HAP-1 (cell line): ENCODE measurements at regions not wholly inside any gene's neighbourhood (a gene's known extent, or its start where the extent isn't known, plus 50 kb on each side); places are given as distances from the start of the nearest gene placed in this dataset.

ENCODE experiments used
- DNase-seq, 2 experiments: peaks; one replicate each; pipeline ENCODE4 v3.0.0-alpha.2; 2016 to 2020; ENCODE audit warnings: low spot score in 2 of 2
- H3K27me3 ChIP-seq: fragments of 250-450 bp; sonication (Bioruptor Pico); 2 replicates; pipeline ENCODE4 v1.5.1; 2020; ENCODE audit warnings: low read depth, mild to moderate bottlenecking, moderate library complexity
- H3K36me3 ChIP-seq: fragments of 250-450 bp; sonication (Bioruptor Pico); replicated peaks from 2 replicates; pipeline ENCODE4 v1.5.1; 2020; ENCODE audit warnings: mild to moderate bottlenecking
- H3K4me1 ChIP-seq: fragments of 250-450 bp; sonication (Bioruptor Pico); 2 replicates; pipeline ENCODE4 v1.5.1; 2020; ENCODE audit warnings: mild to moderate bottlenecking
- H3K4me3 ChIP-seq: fragments of 250-450 bp; sonication (Bioruptor Pico); 2 replicates; pipeline ENCODE4 v1.5.1; 2020; ENCODE audit warnings: mild to moderate bottlenecking, moderate library complexity
- H3K9me3 ChIP-seq: fragments of 250-450 bp; sonication (Bioruptor Pico); 2 replicates; pipeline ENCODE4 v1.5.1; 2020; ENCODE audit warnings: mild to moderate bottlenecking, moderate library complexity
- in situ Hi-C: fragments of 300-500 bp; cut with MboI; formaldehyde crosslinking; loops from 3 replicates; pipeline ENCODE4 v1.14.3; 2020; ENCODE audit warnings: low sequenced_read_pairs, inconsistent platforms, mixed read lengths

DNA sequence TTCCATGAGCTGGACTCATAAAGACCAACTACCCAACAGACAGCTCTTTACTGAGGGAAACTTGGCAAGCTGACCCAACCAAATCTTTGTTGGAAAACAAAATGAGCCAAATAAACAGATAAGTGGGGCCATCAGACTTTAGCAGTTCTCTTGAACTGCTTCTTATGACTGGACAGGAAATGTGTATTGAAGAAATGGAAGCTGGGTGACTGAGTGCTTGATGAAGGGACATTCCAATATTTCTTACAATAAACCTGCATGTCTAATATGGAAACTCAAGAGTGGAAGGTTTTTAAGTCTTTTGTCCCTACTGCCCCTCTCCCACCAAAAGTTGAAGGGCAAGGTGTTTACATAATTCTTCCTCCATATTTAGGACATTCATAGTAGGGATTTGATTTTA, 218.8 kb upstream of the NR4A3 start:
- DNase-seq, result no peak
- in situ Hi-C loops, result no loop called here
- H3K36me3 ChIP-seq, result no peaks in the 10 kb centered on the region
- H3K9me3 ChIP-seq, result no peaks in the 10 kb centered on the region
- H3K4me3 ChIP-seq, result no peak overlapping the region
- H3K4me1 ChIP-seq, result no peaks in the 10 kb centered on the region
- H3K27me3 ChIP-seq, result no peaks in the 10 kb centered on the region

DNA sequence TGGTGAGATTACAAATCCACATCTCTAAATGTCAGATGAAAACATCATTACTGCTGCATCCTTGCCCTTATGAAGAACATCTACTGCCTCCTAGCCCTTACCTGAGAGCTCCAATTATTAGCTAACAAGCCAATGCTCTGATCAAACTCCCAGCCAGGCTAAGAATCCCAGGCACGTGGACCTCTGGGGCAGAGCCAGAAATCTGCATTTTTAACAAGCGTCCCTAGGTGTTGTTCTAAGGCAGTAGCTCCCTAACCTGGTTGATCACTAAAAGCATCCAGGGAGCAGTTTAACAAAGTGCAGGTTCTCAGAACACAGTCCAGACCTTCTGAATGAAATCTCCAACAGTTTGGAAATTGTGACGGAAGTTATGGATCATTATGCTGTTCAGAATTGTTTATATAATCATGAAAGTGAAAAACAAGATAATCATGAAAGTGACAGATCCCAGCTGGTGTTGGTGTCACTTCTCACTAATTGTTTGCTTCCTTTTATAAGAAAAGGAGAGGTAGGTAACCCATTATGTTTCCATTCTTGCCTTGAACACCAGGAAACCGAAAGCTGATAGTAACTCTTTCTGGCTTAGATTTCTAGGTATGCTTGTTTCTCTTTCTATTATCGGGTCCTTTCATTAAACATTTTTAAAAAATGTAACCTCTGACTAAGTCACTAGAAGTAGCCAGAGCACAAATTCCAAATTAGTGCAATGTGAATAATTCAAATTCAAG, 216.5 kb upstream of the NR4A3 start:
- no peaks in the 10 kb centered on the region for H3K4me1 ChIP-seq
- H3K4me3 ChIP-seq, result no peak overlapping the region
- no peak for DNase-seq
- no peaks in the 10 kb centered on the region for H3K9me3 ChIP-seq
- H3K36me3 ChIP-seq, result no peaks in the 10 kb centered on the region
- in situ Hi-C loops, result no loop called here
- no peaks in the 10 kb centered on the region for H3K27me3 ChIP-seq

DNA sequence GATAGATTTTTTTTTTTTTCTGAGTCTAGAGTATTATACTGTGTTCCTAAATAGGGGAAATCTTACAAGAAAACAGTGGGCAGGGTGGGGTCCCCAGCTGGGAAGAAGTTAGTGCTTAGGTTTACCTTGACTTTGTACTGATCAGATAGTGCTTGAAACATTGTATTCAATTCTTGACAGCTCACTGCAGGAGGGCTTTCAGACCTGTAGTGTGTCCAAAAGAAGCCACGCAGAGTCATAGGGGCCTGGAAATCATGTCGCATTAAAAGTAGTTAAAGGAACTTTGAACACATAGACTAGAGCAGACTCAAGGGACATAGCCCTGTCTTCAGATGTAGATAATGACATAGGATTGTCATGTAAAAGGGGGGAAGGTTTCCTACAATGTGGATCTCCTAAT, 215.4 kb upstream of the NR4A3 start:
- DNase-seq, result no peak
- in situ Hi-C loops, result no loop called here
- Histone ChIP-seq H3K9me3 (no peaks in the 10 kb centered on the region), H3K4me3 (no peak overlapping the region), H3K36me3 (no peaks in the 10 kb centered on the region), H3K27me3 (no peaks in the 10 kb centered on the region), H3K4me1 (no peaks in the 10 kb centered on the region)

DNA sequence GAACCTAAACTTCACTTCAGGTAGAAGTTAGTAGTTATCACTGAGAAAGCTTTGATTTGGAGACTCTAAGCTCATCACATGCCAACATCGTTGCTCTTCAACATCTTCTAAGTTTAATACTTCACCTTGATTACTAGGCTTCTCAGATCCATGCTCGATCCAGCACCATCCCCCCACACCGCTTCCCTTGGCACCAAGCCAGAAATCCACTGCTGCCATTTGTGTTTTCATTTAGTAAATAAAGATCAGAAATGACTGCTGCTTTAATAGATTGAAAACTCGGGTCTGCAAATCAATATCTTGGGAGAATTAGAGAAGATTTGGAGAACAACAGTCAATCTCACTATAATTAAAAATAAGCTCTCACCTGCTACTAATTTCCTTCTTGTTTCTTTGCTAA, 214.7 kb upstream of the NR4A3 start:
- Histone ChIP-seq H3K36me3 (no peaks in the 10 kb centered on the region), H3K27me3 (no peaks in the 10 kb centered on the region), H3K4me3 (no peak overlapping the region), H3K4me1 (no peaks in the 10 kb centered on the region), H3K9me3 (no peaks in the 10 kb centered on the region)
- no peak for DNase-seq
- in situ Hi-C loops, result no loop called here

DNA sequence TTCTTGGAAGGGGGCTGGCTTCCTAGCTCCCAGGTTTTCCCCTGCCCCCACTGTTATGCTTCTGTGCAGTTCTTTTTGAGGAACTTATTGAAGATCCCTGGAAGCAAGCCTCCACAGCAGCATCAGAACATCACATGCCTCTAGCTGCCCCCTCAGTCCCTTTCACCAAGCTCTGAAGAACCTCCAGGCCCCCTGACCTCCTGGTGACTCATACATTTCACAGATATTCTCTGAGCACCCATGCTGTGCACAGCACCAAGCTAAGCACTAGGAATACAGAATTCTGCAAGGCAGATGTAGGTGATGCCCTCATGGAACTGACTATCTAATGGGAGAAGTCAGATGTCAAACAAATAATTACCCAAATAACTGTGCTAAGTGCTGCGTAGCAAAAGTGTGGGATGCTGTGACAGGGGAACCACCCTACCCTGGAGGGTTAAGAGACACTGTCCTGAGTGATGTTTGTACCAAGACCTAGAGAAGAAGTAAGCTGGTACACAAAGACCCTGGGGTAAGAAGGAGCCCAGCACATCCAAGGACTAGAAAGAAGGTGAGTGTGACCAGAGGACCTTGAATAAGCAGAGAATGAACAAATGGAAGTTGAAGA, 213.7 kb upstream of the NR4A3 start:
- Histone ChIP-seq H3K36me3 (no peaks in the 10 kb centered on the region), H3K4me1 (no peaks in the 10 kb centered on the region), H3K9me3 (no peaks in the 10 kb centered on the region), H3K27me3 (no peaks in the 10 kb centered on the region), H3K4me3 (no peak overlapping the region)
- in situ Hi-C loops, result no loop called here
- no peak for DNase-seq

DNA sequence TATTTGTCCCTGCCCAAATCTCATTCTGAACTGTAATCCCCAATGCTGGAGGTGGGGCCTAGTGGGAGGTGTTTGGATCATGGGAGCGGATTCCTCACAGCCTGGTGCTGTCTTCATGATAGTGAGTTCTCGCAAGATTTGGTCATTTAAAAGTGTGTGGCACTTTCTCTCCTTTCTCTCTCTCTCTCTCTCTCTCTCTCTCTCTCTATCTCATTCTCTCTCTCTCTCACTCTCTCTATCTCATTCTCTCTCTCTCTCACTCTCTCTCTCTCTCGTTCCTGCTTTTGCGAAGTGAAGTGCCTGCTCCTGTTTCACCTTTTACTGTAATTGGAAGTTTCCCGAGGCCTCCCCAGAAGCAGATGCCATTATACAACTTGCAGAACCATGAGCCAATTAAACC, 207.3 kb upstream of the NR4A3 start:
- no peaks in the 10 kb centered on the region for H3K27me3 ChIP-seq
- H3K4me3 ChIP-seq, result no peak overlapping the region
- no peaks in the 10 kb centered on the region for H3K36me3 ChIP-seq
- no peaks in the 10 kb centered on the region for H3K4me1 ChIP-seq
- no peaks in the 10 kb centered on the region for H3K9me3 ChIP-seq
- in situ Hi-C loops, result no loop called here
- DNase-seq, result no peak

DNA sequence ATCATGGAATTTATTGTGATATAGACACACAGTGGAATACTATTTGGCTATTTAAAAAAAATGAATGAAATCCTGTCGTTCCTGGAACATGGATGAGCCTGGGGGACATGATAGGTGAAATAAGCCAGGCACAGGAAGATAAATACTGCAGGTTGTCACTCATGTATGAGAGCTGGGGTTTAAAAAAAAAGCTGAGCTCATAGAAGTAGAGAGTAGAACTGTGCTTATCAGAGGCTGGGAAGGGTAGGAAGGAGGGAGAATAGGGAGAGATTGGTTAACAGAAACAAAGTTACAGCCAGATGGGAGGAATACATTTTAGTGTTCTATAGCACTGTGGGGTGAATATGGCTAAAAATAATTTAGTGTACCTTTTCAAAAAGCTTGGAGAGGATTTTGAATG, 200.6 kb upstream of the NR4A3 start:
- Histone ChIP-seq H3K4me3 (no peak overlapping the region), H3K4me1 (no peaks in the 10 kb centered on the region)
- in situ Hi-C loops, result no loop called here

DNA sequence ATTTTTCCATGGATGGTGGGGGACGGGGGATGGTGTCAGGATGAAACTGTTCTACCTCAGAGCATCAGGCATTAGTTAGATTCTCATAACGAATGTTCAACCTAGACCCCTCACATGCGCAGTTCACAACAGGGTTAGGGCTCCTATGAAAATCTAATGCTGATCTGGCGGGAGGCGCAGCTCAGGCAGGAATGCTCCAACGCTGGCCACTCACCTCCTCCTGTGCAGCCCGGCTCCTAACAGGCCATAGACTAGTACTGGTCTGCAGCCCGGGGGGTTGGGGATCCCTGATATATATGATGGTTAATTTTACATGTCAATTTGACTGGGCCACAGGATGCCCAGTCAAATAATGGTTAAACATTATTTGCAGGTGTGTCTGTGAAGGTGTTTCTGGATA, 199.0 kb upstream of the NR4A3 start:
- peaks cover 4% of the 10 kb centered on the region for H3K27me3 ChIP-seq
- no peak for DNase-seq
- H3K4me3 ChIP-seq, result no peak overlapping the region
- no peaks in the 10 kb centered on the region for H3K4me1 ChIP-seq
- in situ Hi-C loops, result no loop called here
- no peaks in the 10 kb centered on the region for H3K9me3 ChIP-seq
- H3K36me3 ChIP-seq, result no peaks in the 10 kb centered on the region

More for the DNA sequence above, 200.6 kb upstream of the NR4A3 start:
- peaks cover 4% of the 10 kb centered on the region for H3K27me3 ChIP-seq
- no peak for DNase-seq
- H3K36me3 ChIP-seq, result no peaks in the 10 kb centered on the region
- no peaks in the 10 kb centered on the region for H3K9me3 ChIP-seq

DNA sequence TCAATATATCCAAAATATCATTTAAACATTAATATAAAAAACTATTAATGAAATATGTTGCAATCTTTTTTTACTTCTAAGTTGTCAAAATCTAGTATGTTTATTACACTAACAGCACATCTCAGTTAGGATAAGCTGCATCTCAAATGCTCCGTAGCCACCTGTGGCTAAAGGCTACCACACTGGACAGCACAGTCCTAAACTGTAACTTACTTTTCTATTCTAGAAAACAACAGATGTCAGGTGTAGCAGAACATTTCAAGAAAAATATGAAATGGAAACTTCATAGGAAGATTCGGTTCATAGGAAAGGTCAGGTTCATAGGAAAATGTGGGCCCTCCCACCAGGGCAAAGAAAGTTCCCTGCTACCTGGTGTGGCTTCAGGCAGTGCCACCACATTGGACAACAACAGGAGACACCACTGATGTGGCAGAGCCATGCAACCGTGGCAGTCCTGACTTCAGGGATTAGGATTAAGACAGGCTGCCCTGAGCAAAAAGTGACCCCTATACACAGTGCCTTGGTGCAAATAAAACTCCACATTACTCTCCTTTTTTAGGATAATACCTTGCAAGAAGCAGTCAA, 197.8 kb upstream of the NR4A3 start:
- DNase-seq, result no peak
- H3K4me3 ChIP-seq, result no peak overlapping the region
- no peaks in the 10 kb centered on the region for H3K4me1 ChIP-seq
- H3K36me3 ChIP-seq, result no peaks in the 10 kb centered on the region
- in situ Hi-C loops, result no loop called here
- no peaks in the 10 kb centered on the region for H3K9me3 ChIP-seq
- H3K27me3 ChIP-seq, result peaks cover 4% of the 10 kb centered on the region

DNA sequence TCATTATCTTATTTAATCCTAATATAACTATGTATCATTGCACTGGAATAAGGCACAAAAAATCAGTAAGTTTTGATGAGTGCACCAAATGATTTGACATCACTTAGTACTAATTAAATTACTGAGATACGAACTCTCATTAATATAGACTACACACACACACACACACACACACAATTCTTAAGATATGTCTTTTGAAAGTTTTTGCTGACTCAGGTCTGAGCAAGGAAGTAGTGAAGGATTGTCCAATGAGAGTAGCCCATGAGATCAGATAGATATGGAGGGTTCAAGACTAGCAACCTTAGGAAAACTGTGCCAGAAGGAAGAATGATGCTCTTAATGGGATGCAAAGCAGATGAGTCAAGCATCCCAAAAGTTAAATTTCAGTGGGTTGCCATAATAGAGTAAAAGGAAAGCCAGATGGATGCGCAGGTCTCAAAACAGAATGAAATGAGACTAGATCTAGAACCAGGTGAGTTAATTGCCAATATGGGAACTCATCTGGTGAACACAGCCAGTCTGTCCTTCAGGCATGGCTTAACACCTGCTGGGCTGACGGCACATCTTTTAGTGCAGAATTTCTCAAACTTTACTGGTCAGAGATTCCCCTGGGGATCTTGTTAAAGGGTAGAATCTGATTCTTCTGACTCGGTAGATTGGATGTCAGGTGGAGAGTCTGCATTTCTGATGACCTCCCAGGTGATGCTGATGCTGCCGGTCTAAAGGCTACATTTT, 197.0 kb upstream of the NR4A3 start:
- no peaks in the 10 kb centered on the region for H3K9me3 ChIP-seq
- no peak for DNase-seq
- in situ Hi-C loops, result no loop called here
- H3K4me1 ChIP-seq, result no peaks in the 10 kb centered on the region
- H3K27me3 ChIP-seq, result peaks cover 4% of the 10 kb centered on the region
- no peak overlapping the region for H3K4me3 ChIP-seq
- no peaks in the 10 kb centered on the region for H3K36me3 ChIP-seq

DNA sequence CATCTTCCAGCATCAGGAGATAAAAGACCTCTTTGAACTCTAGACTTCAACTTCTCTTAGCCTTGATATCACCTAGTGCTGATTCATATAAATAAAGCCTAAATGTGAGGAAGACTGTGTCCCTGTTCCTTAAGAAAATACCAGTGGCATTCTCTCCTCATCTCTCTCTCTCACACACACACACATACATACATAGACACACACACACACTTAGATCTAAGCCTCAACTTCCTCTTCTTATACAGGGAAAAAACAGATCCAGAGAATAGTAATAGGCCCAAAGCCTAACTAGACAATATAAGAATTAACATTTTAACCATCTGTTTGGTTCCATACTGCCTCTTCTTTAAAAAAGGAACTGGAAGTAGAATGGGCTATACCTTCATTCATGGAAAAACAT, 195.3 kb upstream of the NR4A3 start:
- H3K9me3 ChIP-seq, result no peaks in the 10 kb centered on the region
- no peak for DNase-seq

DNA sequence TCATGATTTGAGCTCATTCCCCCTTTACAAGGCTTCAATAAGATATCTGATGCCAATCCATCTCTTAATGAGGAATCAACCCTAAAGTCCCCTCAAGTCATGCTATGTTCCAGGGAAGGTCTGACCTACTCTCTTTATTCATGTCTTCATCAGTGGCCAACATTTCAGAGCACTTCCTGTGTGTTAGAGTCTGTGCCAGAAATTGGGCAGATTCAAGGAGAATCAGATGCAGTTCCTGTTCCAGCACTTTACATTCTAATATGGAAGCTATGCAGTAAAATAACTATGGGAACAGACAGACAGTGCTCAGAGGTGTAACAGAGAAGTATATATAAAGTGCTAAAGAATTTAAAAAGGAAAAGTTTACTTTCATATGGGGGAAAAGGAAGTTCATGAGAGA, 193.4 kb upstream of the NR4A3 start:
- H3K4me1 ChIP-seq, result no peaks in the 10 kb centered on the region
- no peak overlapping the region for H3K4me3 ChIP-seq
- in situ Hi-C loops, result no loop called here
- peaks cover 4% of the 10 kb centered on the region for H3K27me3 ChIP-seq
- H3K36me3 ChIP-seq, result no peaks in the 10 kb centered on the region
- DNase-seq, result no peak
- no peaks in the 10 kb centered on the region for H3K9me3 ChIP-seq

More for the DNA sequence above, 195.3 kb upstream of the NR4A3 start:
- Histone ChIP-seq H3K4me1 (no peaks in the 10 kb centered on the region), H3K4me3 (no peak overlapping the region), H3K36me3 (no peaks in the 10 kb centered on the region), H3K27me3 (peaks cover 4% of the 10 kb centered on the region)
- in situ Hi-C loops, result no loop called here

DNA sequence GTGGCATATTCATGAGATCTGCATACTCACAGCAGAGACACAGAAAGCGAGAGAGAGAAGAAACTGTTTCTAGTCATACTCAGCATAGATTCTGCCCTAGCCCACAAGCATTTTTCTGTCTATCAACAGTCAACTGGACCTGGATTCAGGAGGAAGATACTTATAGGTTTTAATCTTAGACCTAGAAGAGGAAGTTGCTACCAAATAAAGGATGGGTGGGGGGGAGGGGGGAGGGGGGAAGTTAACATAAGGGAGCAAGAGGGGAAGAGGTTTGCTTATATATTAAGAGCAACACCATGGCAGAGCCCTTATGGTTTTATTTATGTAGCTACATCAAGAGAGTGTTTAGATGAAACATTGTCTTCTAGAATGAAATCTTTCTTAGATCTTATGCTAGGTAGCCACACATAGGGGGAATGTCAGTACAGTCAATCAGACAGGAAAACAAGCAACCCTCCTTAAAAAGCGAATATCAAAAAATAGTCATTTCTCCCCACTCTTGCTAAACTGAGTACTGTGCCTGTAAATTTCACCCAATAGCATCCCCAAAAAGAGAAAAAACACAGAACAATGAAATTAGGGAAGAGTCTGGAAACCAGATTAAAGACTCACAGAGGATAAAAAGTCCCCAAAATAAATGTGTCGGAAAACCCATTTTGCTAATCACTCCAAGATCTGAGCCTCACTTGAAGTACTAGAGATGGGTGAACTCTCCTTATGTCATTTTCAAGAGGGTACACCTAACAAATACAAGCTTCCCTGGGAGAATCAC, 192.7 kb upstream of the NR4A3 start:
- H3K27me3 ChIP-seq, result peaks cover 4% of the 10 kb centered on the region

More for the DNA sequence above, 192.7 kb upstream of the NR4A3 start:
- no peaks in the 10 kb centered on the region for H3K36me3 ChIP-seq
- in situ Hi-C loops, result no loop called here
- no peak for DNase-seq
- H3K4me3 ChIP-seq, result no peak overlapping the region
- no peaks in the 10 kb centered on the region for H3K4me1 ChIP-seq
- no peaks in the 10 kb centered on the region for H3K9me3 ChIP-seq
